ENCODE measurements at regions not wholly inside any gene's neighbourhood (a gene's known extent, or its start where the extent isn't known, plus 50 kb on each side); places are given as distances from the start of the nearest gene placed in this dataset.

- WGBS, 3 donors, result 52 to 67% (median 56%) methylated on average over 7 of the region's 7 CpGs
- peaks cover 0 to 8% (median 3%) of the 10 kb centered on the region in 3 donors for H3K27me3 ChIP-seq (ENCODE audit: insufficient read depth in 3 of 3, low read length in 2 of 3)
- intact Hi-C loops (cut with DNase I), result no loop called here
- TF ChIP-seq, protein P1, sequence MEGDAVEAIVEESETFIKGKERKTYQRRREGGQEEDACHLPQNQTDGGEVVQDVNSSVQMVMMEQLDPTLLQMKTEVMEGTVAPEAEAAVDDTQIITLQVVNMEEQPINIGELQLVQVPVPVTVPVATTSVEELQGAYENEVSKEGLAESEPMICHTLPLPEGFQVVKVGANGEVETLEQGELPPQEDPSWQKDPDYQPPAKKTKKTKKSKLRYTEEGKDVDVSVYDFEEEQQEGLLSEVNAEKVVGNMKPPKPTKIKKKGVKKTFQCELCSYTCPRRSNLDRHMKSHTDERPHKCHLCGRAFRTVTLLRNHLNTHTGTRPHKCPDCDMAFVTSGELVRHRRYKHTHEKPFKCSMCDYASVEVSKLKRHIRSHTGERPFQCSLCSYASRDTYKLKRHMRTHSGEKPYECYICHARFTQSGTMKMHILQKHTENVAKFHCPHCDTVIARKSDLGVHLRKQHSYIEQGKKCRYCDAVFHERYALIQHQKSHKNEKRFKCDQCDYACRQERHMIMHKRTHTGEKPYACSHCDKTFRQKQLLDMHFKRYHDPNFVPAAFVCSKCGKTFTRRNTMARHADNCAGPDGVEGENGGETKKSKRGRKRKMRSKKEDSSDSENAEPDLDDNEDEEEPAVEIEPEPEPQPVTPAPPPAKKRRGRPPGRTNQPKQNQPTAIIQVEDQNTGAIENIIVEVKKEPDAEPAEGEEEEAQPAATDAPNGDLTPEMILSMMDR (IDR thresholded peaks at IDR 0.05), result no peak
- no peaks in the 10 kb centered on the region for H3K4me1 ChIP-seq
- no peak overlapping the region for H3K27ac ChIP-seq
- H3K9me3 ChIP-seq, result no peaks in the 10 kb centered on the region
- ATAC-seq (no peak), DNase-seq (no peak)
- no peak overlapping the region for H3K4me3 ChIP-seq
- no peaks in the 10 kb centered on the region for H3K36me3 ChIP-seq (ENCODE audit: insufficient read depth in 1 of 2, low read depth in 1 of 2)
Observed at GRCh38 chr20:51129147-51129776, 106.4 kb upstream of the KCNG1 start.

GRCh38 chr20:51128198-51128597 is 105.3 kb upstream of the KCNG1 start:
- no peaks in the 10 kb centered on the region for H3K4me1 ChIP-seq
- intact Hi-C loops (cut with DNase I), result no loop called here

GRCh38 chr20:51127713-51128112 is 104.8 kb upstream of the KCNG1 start:
- H3K36me3 ChIP-seq (ENCODE audit: insufficient read depth in 1 of 2, low read depth in 1 of 2), result no peaks in the 10 kb centered on the region
- no peaks in the 10 kb centered on the region for H3K9me3 ChIP-seq
- no peaks in the 10 kb centered on the region for H3K4me1 ChIP-seq
- TF ChIP-seq, protein P1 (IDR thresholded peaks at IDR 0.05), result no peak
- WGBS, 3 donors, result 68 to 91% (median 78%) methylated on average over 4 of the region's 4 CpGs
- H3K27me3 ChIP-seq (ENCODE audit: insufficient read depth in 3 of 3, low read length in 2 of 3), result peaks cover 0 to 8% (median 3%) of the 10 kb centered on the region in 3 donors
- intact Hi-C loops (cut with DNase I), result no loop called here
- DNase-seq, result no peak
- ATAC-seq, result no peak
- no peak overlapping the region for H3K4me3 ChIP-seq
- no peak overlapping the region for H3K27ac ChIP-seq

More at GRCh38 chr20:51128198-51128597, 105.3 kb upstream of the KCNG1 start:
- H3K9me3 ChIP-seq, result no peaks in the 10 kb centered on the region
- TF ChIP-seq, protein P1 (IDR thresholded peaks at IDR 0.05), result no peak
- H3K27me3 ChIP-seq (ENCODE audit: insufficient read depth in 3 of 3, low read length in 2 of 3), result peaks cover 0 to 8% (median 3%) of the 10 kb centered on the region in 3 donors
- no peak for DNase-seq
- H3K36me3 ChIP-seq (ENCODE audit: insufficient read depth in 1 of 2, low read depth in 1 of 2), result no peaks in the 10 kb centered on the region
- no peak for ATAC-seq
- 65 to 77% (median 76%) methylated on average over 4 of the region's 4 CpGs for WGBS, 3 donors
- no peak overlapping the region for H3K4me3 ChIP-seq
- no peak overlapping the region for H3K27ac ChIP-seq

GRCh38 chr20:51126337-51126736 is 103.4 kb upstream of the KCNG1 start:
- H3K9me3 ChIP-seq, result no peaks in the 10 kb centered on the region
- no peaks in the 10 kb centered on the region for H3K36me3 ChIP-seq (ENCODE audit: insufficient read depth in 1 of 2, low read depth in 1 of 2)
- no peaks in the 10 kb centered on the region for H3K4me1 ChIP-seq
- no peak overlapping the region for H3K4me3 ChIP-seq
- 84 to 86% (median 86%) methylated on average over 3 of the region's 3 CpGs for WGBS, 3 donors
- peaks cover 0 to 8% (median 3%) of the 10 kb centered on the region in 3 donors for H3K27me3 ChIP-seq (ENCODE audit: insufficient read depth in 3 of 3, low read length in 2 of 3)
- no peak for DNase-seq
- H3K27ac ChIP-seq, result no peak overlapping the region
- intact Hi-C loops (cut with DNase I), result no loop called here
- no peak for ATAC-seq
- TF ChIP-seq, protein P1 (IDR thresholded peaks at IDR 0.05), result no peak

DNA sequence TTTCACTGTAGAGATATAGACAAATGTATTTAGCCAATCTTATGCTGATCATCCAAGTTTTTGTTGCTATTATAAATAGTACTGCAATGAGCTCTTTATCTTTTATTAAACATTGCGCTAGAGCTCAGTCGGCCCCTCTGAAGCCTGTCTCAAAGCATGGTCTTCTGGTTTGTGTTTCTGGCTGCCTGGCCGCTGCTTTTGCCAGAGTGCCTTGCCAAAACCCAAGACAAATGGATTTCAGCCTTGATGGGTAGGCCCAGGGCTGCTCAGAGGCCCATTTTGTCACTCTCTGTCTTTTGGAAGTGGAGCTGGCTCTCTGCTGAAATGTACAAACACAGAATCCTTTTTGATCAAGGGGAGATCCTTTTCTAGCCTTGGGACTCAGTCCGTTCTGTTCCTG is 102.9 kb upstream of the KCNG1 start:
- 37 to 52% (median 38%) methylated on average over 4 of the region's 4 CpGs for WGBS, 3 donors
- no peak for ATAC-seq

More for the DNA sequence above, 102.9 kb upstream of the KCNG1 start:
- Histone ChIP-seq H3K27me3 (ENCODE audit: insufficient read depth in 3 of 3, low read length in 2 of 3) (peaks cover 0 to 8% (median 3%) of the 10 kb centered on the region in 3 donors), H3K27ac (no peak overlapping the region), H3K36me3 (ENCODE audit: insufficient read depth in 1 of 2, low read depth in 1 of 2) (no peaks in the 10 kb centered on the region), H3K9me3 (no peaks in the 10 kb centered on the region), H3K4me1 (no peaks in the 10 kb centered on the region), H3K4me3 (no peak overlapping the region)
- no peak for DNase-seq
- intact Hi-C loops (cut with DNase I), result no loop called here
- TF ChIP-seq, protein P1 (IDR thresholded peaks at IDR 0.05), result no peak
